Prostate gland (tissue), 2 donors: ENCODE measurements at regions not wholly inside any gene's neighbourhood (a gene's known extent, or its start where the extent isn't known, plus 50 kb on each side); places are given as distances from the start of the nearest gene placed in this dataset.

Experiments
- CTCF ChIP-seq, 4 experiments: fragments of 200-600 bp in 2 of 4; fragments of 450-650 bp in 2 of 4; sonication (generic) in 2 of 4; IDR thresholded peaks; 1 replicate in 3 of 4; 2 replicates in 1 of 4; pipeline ENCODE4 v1.5.1; 2016 to 2019; ENCODE audit warnings: antibody characterized with exemption in 4 of 4, mild to moderate bottlenecking in 2 of 4, moderate library complexity in 2 of 4
- POLR2A ChIP-seq: fragments of 450-650 bp; IDR thresholded peaks from one replicate; pipeline ENCODE4 v1.6.1; 2016; ENCODE audit warnings: antibody characterized with exemption, mild to moderate bottlenecking

GRCh38 chr16:86831366-86831765 lies 253.0 kb downstream of the FOXL1 start:
- no peak for TF ChIP-seq CTCF (IDR thresholded peaks at IDR 0.05)
- TF ChIP-seq POLR2A, result no peak
